Activated CD4-positive, alpha-beta T cell treated with anti-CD3 and anti-CD28 coated beads for 36 hours (primary cell): ENCODE measurements at regions not wholly inside any gene's neighbourhood (a gene's known extent, or its start where the extent isn't known, plus 50 kb on each side); places are given as distances from the start of the nearest gene placed in this dataset.

Experiments used
- ATAC-seq: fragments of 200-7000 bp; cut with Tn5 transposase; one replicate; pipeline ENCODE4 v1.10.0; 2021; ENCODE audit warnings: mild to moderate bottlenecking, moderate library complexity
- CTCF ChIA-PET: fragments of 350-600 bp; sonication (Branson Sonifier 250); formaldehyde crosslinking; loops from one replicate; lab custom pipeline; 2021; ENCODE audit warnings: antibody characterized with exemption; lab: Charles Lee
- POLR2A ChIA-PET: fragments of 350-600 bp; sonication (Branson Sonifier 250); formaldehyde crosslinking; loops from one replicate; lab custom pipeline; 2021; ENCODE audit warnings: antibody characterized with exemption, inconsistent platforms; lab: Charles Lee
- DNase-seq: peaks from one replicate; pipeline ENCODE4 v3.0.0-alpha.2; 2020
- H3K27ac Mint-ChIP-seq: one replicate; pipeline ENCODE4 v1.8.0; 2021; ENCODE audit warnings: mixed read lengths
- H3K27me3 Mint-ChIP-seq: one replicate; pipeline ENCODE4 v1.8.0; 2021; ENCODE audit warnings: mixed read lengths
- H3K36me3 Mint-ChIP-seq: one replicate; pipeline ENCODE4 v1.8.0; 2021; ENCODE audit warnings: low read depth, mixed read lengths
- H3K4me1 Mint-ChIP-seq: one replicate; pipeline ENCODE4 v1.8.0; 2021; ENCODE audit warnings: mixed read lengths
- H3K4me3 Mint-ChIP-seq: one replicate; pipeline ENCODE4 v1.8.0; 2021; ENCODE audit warnings: mild to moderate bottlenecking, moderate library complexity, mixed read lengths
- H3K9me3 Mint-ChIP-seq: one replicate; pipeline ENCODE4 v1.8.0; 2021; ENCODE audit warnings: low read depth, mixed read lengths
- intact Hi-C, 2 experiments: fragments of 100-400 bp; cut with DNase I in 1 of 2; cut with micrococcal nuclease in 1 of 2; formaldehyde crosslinking; loops; one replicate each; pipeline versions ENCODE4 v1.14.2 to v1.15.1; 2022 to 2024; cut with DNase I, micrococcal nuclease

GRCh38 chr16:86707171-86707570 lies 128.8 kb downstream of the FOXL1 start:
- ATAC-seq: no peak
- H3K4me1 Mint-ChIP-seq: no peaks in the 10 kb centered on the region
- intact Hi-C loops: no loop called here

GRCh38 chr16:86707581-86707980 lies 129.2 kb downstream of the FOXL1 start:
- ChIA-PET POLR2A (no interaction called here), CTCF (no interaction called here)
- H3K9me3 Mint-ChIP-seq: no peaks in the 10 kb centered on the region
- H3K4me1 Mint-ChIP-seq: no peaks in the 10 kb centered on the region
- intact Hi-C loops: no loop called here
- H3K27me3 Mint-ChIP-seq: peaks cover 6% of the 10 kb centered on the region
- no peak for DNase-seq
- no peaks in the 10 kb centered on the region for H3K36me3 Mint-ChIP-seq
- no peak overlapping the region for H3K4me3 Mint-ChIP-seq
- ATAC-seq: no peak
- H3K27ac Mint-ChIP-seq: no peak overlapping the region

More at GRCh38 chr16:86707171-86707570, 128.8 kb downstream of the FOXL1 start:
- Mint-ChIP-seq H3K9me3 (no peaks in the 10 kb centered on the region), H3K27ac (no peak overlapping the region), H3K4me3 (no peak overlapping the region), H3K36me3 (no peaks in the 10 kb centered on the region), H3K27me3 (peaks cover 5% of the 10 kb centered on the region)
- ChIA-PET POLR2A (no interaction called here), CTCF (no interaction called here)
- no peak for DNase-seq

- H3K36me3 Mint-ChIP-seq: no peaks in the 10 kb centered on the region
- ChIA-PET CTCF (no interaction called here), POLR2A (no interaction called here)
- peaks cover 7% of the 10 kb centered on the region for H3K27me3 Mint-ChIP-seq
- no peaks in the 10 kb centered on the region for H3K9me3 Mint-ChIP-seq
- H3K27ac Mint-ChIP-seq: no peak overlapping the region
- no peak for ATAC-seq
- no peak overlapping the region for H3K4me3 Mint-ChIP-seq
- intact Hi-C loops: no loop called here
- H3K4me1 Mint-ChIP-seq: no peaks in the 10 kb centered on the region
- DNase-seq: no peak
Measured at GRCh38 chr16:86708431-86708830, 130.1 kb downstream of the FOXL1 start.

- peaks cover 6% of the 10 kb centered on the region for H3K27me3 Mint-ChIP-seq
- POLR2A ChIA-PET: no interaction called here
- CTCF ChIA-PET: interaction anchor here (0.5 kb wide), 1 partner anchor 32 kb away, joined by 4 read pairs; no protein-coding TSS in a partner anchor
Measured at GRCh38 chr16:86709103-86709502, 130.8 kb downstream of the FOXL1 start.

GRCh38 chr16:86709902-86710601 lies 131.7 kb downstream of the FOXL1 start:
- no peaks in the 10 kb centered on the region for H3K36me3 Mint-ChIP-seq
- ATAC-seq: no peak
- intact Hi-C loops: no loop called here
- no peak overlapping the region for H3K27ac Mint-ChIP-seq
- no peaks in the 10 kb centered on the region for H3K9me3 Mint-ChIP-seq
- H3K4me3 Mint-ChIP-seq: no peak overlapping the region
- ChIA-PET POLR2A (no interaction called here), CTCF (no interaction called here)
- H3K27me3 Mint-ChIP-seq: peaks cover 8% of the 10 kb centered on the region
- no peak for DNase-seq
- no peaks in the 10 kb centered on the region for H3K4me1 Mint-ChIP-seq

More at GRCh38 chr16:86709103-86709502, 130.8 kb downstream of the FOXL1 start:
- no peak overlapping the region for H3K27ac Mint-ChIP-seq
- H3K4me3 Mint-ChIP-seq: no peak overlapping the region
- no peaks in the 10 kb centered on the region for H3K36me3 Mint-ChIP-seq
- no peaks in the 10 kb centered on the region for H3K9me3 Mint-ChIP-seq
- ATAC-seq: no peak
- no peak for DNase-seq
- H3K4me1 Mint-ChIP-seq: no peaks in the 10 kb centered on the region
- intact Hi-C loops: no loop called here

GRCh38 chr16:86710602-86710950 lies 132.2 kb downstream of the FOXL1 start:
- POLR2A ChIA-PET: no interaction called here
- CTCF ChIA-PET: no interaction called here
- no peak for ATAC-seq
- intact Hi-C loops: no loop called here
- H3K27me3 Mint-ChIP-seq: peaks cover 9% of the 10 kb centered on the region
- no peak for DNase-seq
- H3K4me1 Mint-ChIP-seq: no peaks in the 10 kb centered on the region
- no peaks in the 10 kb centered on the region for H3K36me3 Mint-ChIP-seq
- no peaks in the 10 kb centered on the region for H3K9me3 Mint-ChIP-seq
- no peak overlapping the region for H3K27ac Mint-ChIP-seq
- H3K4me3 Mint-ChIP-seq: no peak overlapping the region

- no peaks in the 10 kb centered on the region for H3K36me3 Mint-ChIP-seq
- intact Hi-C loops: no loop called here
- H3K4me1 Mint-ChIP-seq: no peaks in the 10 kb centered on the region
- peaks cover 12% of the 10 kb centered on the region for H3K27me3 Mint-ChIP-seq
- ATAC-seq: no peak
- H3K27ac Mint-ChIP-seq: no peak overlapping the region
- ChIA-PET CTCF (no interaction called here), POLR2A (no interaction called here)
- no peak overlapping the region for H3K4me3 Mint-ChIP-seq
- H3K9me3 Mint-ChIP-seq: no peaks in the 10 kb centered on the region
- no peak for DNase-seq
Measured at GRCh38 chr16:86712158-86713009, 134.0 kb downstream of the FOXL1 start.

- Mint-ChIP-seq H3K4me3 (no peak overlapping the region), H3K9me3 (no peaks in the 10 kb centered on the region), H3K4me1 (no peaks in the 10 kb centered on the region), H3K27ac (no peak overlapping the region), H3K27me3 (peaks cover 14% of the 10 kb centered on the region), H3K36me3 (no peaks in the 10 kb centered on the region)
- ATAC-seq (no peak), DNase-seq (no peak)
- CTCF ChIA-PET: no interaction called here
- intact Hi-C loops: no loop called here
- POLR2A ChIA-PET: no interaction called here
Measured at GRCh38 chr16:86713021-86713631, 134.8 kb downstream of the FOXL1 start.

GRCh38 chr16:86714166-86714565 lies 135.8 kb downstream of the FOXL1 start:
- ATAC-seq (no peak), DNase-seq (no peak)
- peaks cover 2% of the 10 kb centered on the region for H3K4me1 Mint-ChIP-seq
- CTCF ChIA-PET: no interaction called here
- H3K36me3 Mint-ChIP-seq: no peaks in the 10 kb centered on the region
- intact Hi-C loops: no loop called here
- POLR2A ChIA-PET: no interaction called here
- no peak overlapping the region for H3K27ac Mint-ChIP-seq
- H3K9me3 Mint-ChIP-seq: no peaks in the 10 kb centered on the region
- peaks cover 13% of the 10 kb centered on the region for H3K27me3 Mint-ChIP-seq
- H3K4me3 Mint-ChIP-seq: no peak overlapping the region

GRCh38 chr16:86716649-86717048 lies 138.3 kb downstream of the FOXL1 start:
- Mint-ChIP-seq H3K9me3 (no peaks in the 10 kb centered on the region), H3K27me3 (peaks cover 13% of the 10 kb centered on the region), H3K36me3 (no peaks in the 10 kb centered on the region), H3K4me1 (peaks cover 2% of the 10 kb centered on the region), H3K4me3 (no peak overlapping the region), H3K27ac (no peak overlapping the region)
- DNase-seq (no peak), ATAC-seq (no peak)
- CTCF ChIA-PET: interaction anchor here (0.7 kb wide), 1 partner anchor 215 kb away, joined by 3 read pairs; no protein-coding TSS in a partner anchor
- intact Hi-C loops: no loop called here
- POLR2A ChIA-PET: no interaction called here

GRCh38 chr16:86718118-86718517 lies 139.8 kb downstream of the FOXL1 start:
- POLR2A ChIA-PET: no interaction called here
- Mint-ChIP-seq H3K36me3 (no peaks in the 10 kb centered on the region), H3K4me3 (no peak overlapping the region), H3K27me3 (peaks cover 10% of the 10 kb centered on the region), H3K9me3 (no peaks in the 10 kb centered on the region), H3K4me1 (peaks cover 2% of the 10 kb centered on the region), H3K27ac (no peak overlapping the region)
- DNase-seq (peak; percentile 28), ATAC-seq (peak; percentile 57)
- CTCF ChIA-PET: interaction anchor here (1.0 kb wide), 1 partner anchor 154 kb away, joined by 3 read pairs; no protein-coding TSS in a partner anchor
- intact Hi-C loops: no loop called here
